ENCODE measurements at regions not wholly inside any gene's neighbourhood (a gene's known extent, or its start where the extent isn't known, plus 50 kb on each side); places are given as distances from the start of the nearest gene placed in this dataset.

GRCh38 chr5:168048486-168048885 lies 243.0 kb upstream of the WWC1 start:
- no peak for DNase-seq
- Mint-ChIP-seq H3K36me3 (ENCODE audit: low read depth) (no peaks in the 10 kb centered on the region), H3K9me3 (ENCODE audit: low read depth) (no peaks in the 10 kb centered on the region), H3K27ac (no peak overlapping the region), H3K27me3 (no peaks in the 10 kb centered on the region), H3K4me3 (no peak overlapping the region), H3K4me1 (no peaks in the 10 kb centered on the region)
- POLR2A ChIA-PET: no interaction called here
- intact Hi-C loops (cut with DNase I, micrococcal nuclease): no loop called here
- ATAC-seq: no peak
- CTCF ChIA-PET: no interaction called here

GRCh38 chr5:168052686-168053085 lies 238.8 kb upstream of the WWC1 start:
- Mint-ChIP-seq H3K4me3 (no peak overlapping the region), H3K36me3 (ENCODE audit: low read depth) (no peaks in the 10 kb centered on the region), H3K9me3 (ENCODE audit: low read depth) (no peaks in the 10 kb centered on the region), H3K27ac (no peak overlapping the region), H3K27me3 (no peaks in the 10 kb centered on the region), H3K4me1 (no peaks in the 10 kb centered on the region)
- ChIA-PET CTCF (no interaction called here), POLR2A (no interaction called here)
- ATAC-seq (no peak), DNase-seq (no peak)
- intact Hi-C loops (cut with DNase I, micrococcal nuclease): no loop called here

- Mint-ChIP-seq H3K27me3 (no peaks in the 10 kb centered on the region), H3K27ac (no peak overlapping the region), H3K4me1 (no peaks in the 10 kb centered on the region), H3K36me3 (ENCODE audit: low read depth) (no peaks in the 10 kb centered on the region), H3K9me3 (ENCODE audit: low read depth) (peaks cover 6% of the 10 kb centered on the region), H3K4me3 (no peak overlapping the region)
- intact Hi-C loops (cut with DNase I, micrococcal nuclease): no loop called here
- ATAC-seq (no peak), DNase-seq (no peak)
- POLR2A ChIA-PET: no interaction called here
- CTCF ChIA-PET: interaction anchor here (0.6 kb wide), 1 partner anchor 165 kb away, joined by 3 read pairs; no protein-coding TSS in a partner anchor
These were observed 237.4 kb upstream of the WWC1 start for GRCh38 chr5:168054091-168054490.

GRCh38 chr5:168055141-168055683 lies 236.2 kb upstream of the WWC1 start:
- Mint-ChIP-seq H3K27me3 (no peaks in the 10 kb centered on the region), H3K4me3 (no peak overlapping the region), H3K36me3 (ENCODE audit: low read depth) (no peaks in the 10 kb centered on the region), H3K27ac (no peak overlapping the region), H3K9me3 (ENCODE audit: low read depth) (peaks cover 6% of the 10 kb centered on the region), H3K4me1 (no peaks in the 10 kb centered on the region)
- ChIA-PET CTCF (no interaction called here), POLR2A (no interaction called here)
- DNase-seq (no peak), ATAC-seq (no peak)
- intact Hi-C loops (cut with DNase I, micrococcal nuclease): no loop called here

GRCh38 chr5:168055961-168056360 lies 235.5 kb upstream of the WWC1 start:
- H3K27ac Mint-ChIP-seq: no peak overlapping the region
- no peaks in the 10 kb centered on the region for H3K27me3 Mint-ChIP-seq
- intact Hi-C loops (cut with DNase I, micrococcal nuclease): no loop called here
- H3K4me3 Mint-ChIP-seq: no peak overlapping the region
- H3K36me3 Mint-ChIP-seq (ENCODE audit: low read depth): no peaks in the 10 kb centered on the region
- ATAC-seq: no peak
- no peak for DNase-seq
- peaks cover 6% of the 10 kb centered on the region for H3K9me3 Mint-ChIP-seq (ENCODE audit: low read depth)
- POLR2A ChIA-PET: no interaction called here
- CTCF ChIA-PET: no interaction called here
- H3K4me1 Mint-ChIP-seq: no peaks in the 10 kb centered on the region

- Mint-ChIP-seq H3K27ac (no peak overlapping the region), H3K4me3 (no peak overlapping the region), H3K4me1 (no peaks in the 10 kb centered on the region), H3K36me3 (ENCODE audit: low read depth) (no peaks in the 10 kb centered on the region), H3K27me3 (no peaks in the 10 kb centered on the region), H3K9me3 (ENCODE audit: low read depth) (peaks cover 6% of the 10 kb centered on the region)
- intact Hi-C loops (cut with DNase I, micrococcal nuclease): no loop called here
- DNase-seq (no peak), ATAC-seq (no peak)
- CTCF ChIA-PET: no interaction called here
- POLR2A ChIA-PET: no interaction called here
These were observed 234.8 kb upstream of the WWC1 start for GRCh38 chr5:168056499-168057182.

GRCh38 chr5:168057905-168058304 lies 233.5 kb upstream of the WWC1 start:
- DNase-seq (no peak), ATAC-seq (no peak)
- intact Hi-C loops (cut with DNase I, micrococcal nuclease): no loop called here
- no peaks in the 10 kb centered on the region for H3K27me3 Mint-ChIP-seq
- no peaks in the 10 kb centered on the region for H3K4me1 Mint-ChIP-seq
- POLR2A ChIA-PET: no interaction called here
- H3K9me3 Mint-ChIP-seq (ENCODE audit: low read depth): peaks cover 6% of the 10 kb centered on the region
- CTCF ChIA-PET: no interaction called here
- no peaks in the 10 kb centered on the region for H3K36me3 Mint-ChIP-seq (ENCODE audit: low read depth)
- H3K4me3 Mint-ChIP-seq: no peak overlapping the region
- H3K27ac Mint-ChIP-seq: no peak overlapping the region

GRCh38 chr5:168059131-168059530 lies 232.3 kb upstream of the WWC1 start:
- no peak overlapping the region for H3K4me3 Mint-ChIP-seq
- H3K4me1 Mint-ChIP-seq: no peaks in the 10 kb centered on the region
- POLR2A ChIA-PET: no interaction called here
- intact Hi-C loops (cut with DNase I, micrococcal nuclease): no loop called here
- no peaks in the 10 kb centered on the region for H3K27me3 Mint-ChIP-seq
- H3K36me3 Mint-ChIP-seq (ENCODE audit: low read depth): no peaks in the 10 kb centered on the region
- ATAC-seq: no peak
- CTCF ChIA-PET: interaction anchor here (0.5 to 0.7 kb wide), 2 partner anchors 23 to 871 kb away, joined by 3 read pairs; no protein-coding TSS in a partner anchor
- no peak for DNase-seq
- H3K27ac Mint-ChIP-seq: no peak overlapping the region
- peaks cover 6% of the 10 kb centered on the region for H3K9me3 Mint-ChIP-seq (ENCODE audit: low read depth)

GRCh38 chr5:168062239-168062638 lies 229.2 kb upstream of the WWC1 start:
- Mint-ChIP-seq H3K27ac (no peak overlapping the region), H3K27me3 (no peaks in the 10 kb centered on the region), H3K36me3 (ENCODE audit: low read depth) (no peaks in the 10 kb centered on the region), H3K9me3 (ENCODE audit: low read depth) (peaks cover 6% of the 10 kb centered on the region), H3K4me1 (no peaks in the 10 kb centered on the region), H3K4me3 (no peak overlapping the region)
- no peak for DNase-seq
- CTCF ChIA-PET: interaction anchor here (0.6 kb wide), 1 partner anchor 93 kb away, joined by 3 read pairs; no protein-coding TSS in a partner anchor
- intact Hi-C loops (cut with DNase I, micrococcal nuclease): no loop called here
- POLR2A ChIA-PET: no interaction called here
- ATAC-seq: no peak

GRCh38 chr5:168064457-168064856 lies 227.0 kb upstream of the WWC1 start:
- Mint-ChIP-seq H3K27me3 (no peaks in the 10 kb centered on the region), H3K27ac (no peak overlapping the region), H3K36me3 (ENCODE audit: low read depth) (no peaks in the 10 kb centered on the region), H3K4me1 (no peaks in the 10 kb centered on the region), H3K9me3 (ENCODE audit: low read depth) (no peaks in the 10 kb centered on the region), H3K4me3 (no peak overlapping the region)
- DNase-seq (no peak), ATAC-seq (no peak)
- POLR2A ChIA-PET: no interaction called here
- CTCF ChIA-PET: interaction anchor here (0.8 kb wide), 1 partner anchor 66 kb away, joined by 3 read pairs; no protein-coding TSS in a partner anchor
- intact Hi-C loops (cut with DNase I, micrococcal nuclease): no loop called here

- no peak for DNase-seq
- H3K27ac Mint-ChIP-seq: no peak overlapping the region
- no peak for ATAC-seq
- H3K36me3 Mint-ChIP-seq (ENCODE audit: low read depth): no peaks in the 10 kb centered on the region
- no peaks in the 10 kb centered on the region for H3K9me3 Mint-ChIP-seq (ENCODE audit: low read depth)
- H3K27me3 Mint-ChIP-seq: no peaks in the 10 kb centered on the region
- intact Hi-C loops (cut with DNase I, micrococcal nuclease): no loop called here
- POLR2A ChIA-PET: no interaction called here
- no peak overlapping the region for H3K4me3 Mint-ChIP-seq
- H3K4me1 Mint-ChIP-seq: no peaks in the 10 kb centered on the region
- CTCF ChIA-PET: interaction anchor here (0.7 to 0.8 kb wide), 2 partner anchors 65 to 71 kb away, joined by 3 read pairs; no protein-coding TSS in a partner anchor
These were observed 226.4 kb upstream of the WWC1 start for GRCh38 chr5:168064933-168065622.

GRCh38 chr5:168066536-168067208 lies 224.8 kb upstream of the WWC1 start:
- H3K36me3 Mint-ChIP-seq (ENCODE audit: low read depth): no peaks in the 10 kb centered on the region
- ATAC-seq (no peak), DNase-seq (no peak)
- no peaks in the 10 kb centered on the region for H3K4me1 Mint-ChIP-seq
- intact Hi-C loops (cut with DNase I, micrococcal nuclease): no loop called here
- H3K27me3 Mint-ChIP-seq: no peaks in the 10 kb centered on the region
- no peak overlapping the region for H3K4me3 Mint-ChIP-seq
- CTCF ChIA-PET: no interaction called here
- H3K27ac Mint-ChIP-seq: no peak overlapping the region
- POLR2A ChIA-PET: no interaction called here
- no peaks in the 10 kb centered on the region for H3K9me3 Mint-ChIP-seq (ENCODE audit: low read depth)
